DND-41 (cell line): ENCODE measurements at regions not wholly inside any gene's neighbourhood (a gene's known extent, or its start where the extent isn't known, plus 50 kb on each side); places are given as distances from the start of the nearest gene placed in this dataset.

Experiments used
- CTCF ChIP-seq: IDR thresholded peaks from 2 replicates; pipeline ENCODE4 v1.5.1; 2012; ENCODE audit warnings: borderline replicate concordance, low read length, moderate library complexity, mild to moderate bottlenecking; ENCODE audit not compliant: poor library complexity, severe bottlenecking; ENCODE audit errors: extremely low read depth
- EZH2 ChIP-seq: IDR thresholded peaks from 3 replicates; pipeline ENCODE4 v1.6.1; 2012; ENCODE audit warnings: borderline replicate concordance, low read depth, mild to moderate bottlenecking, moderate library complexity, low read length, inconsistent platforms; ENCODE audit not compliant: severe bottlenecking

GRCh38 chr12:29996993-29997392 lies 213.3 kb upstream of the TMTC1 start:
- TF ChIP-seq CTCF, result no peak
- no peak for TF ChIP-seq EZH2
